ENCODE measurements at regions not wholly inside any gene's neighbourhood (a gene's known extent, or its start where the extent isn't known, plus 50 kb on each side); places are given as distances from the start of the nearest gene placed in this dataset.
A peak's percentile ranks its signal among the peaks of the same experiment; 100 is the strongest.
"Not testable (repeated sequence)": the region's sequence is repeated elsewhere in the genome, so short reads cannot be mapped to it uniquely, and the experiment has no call there.

DNA sequence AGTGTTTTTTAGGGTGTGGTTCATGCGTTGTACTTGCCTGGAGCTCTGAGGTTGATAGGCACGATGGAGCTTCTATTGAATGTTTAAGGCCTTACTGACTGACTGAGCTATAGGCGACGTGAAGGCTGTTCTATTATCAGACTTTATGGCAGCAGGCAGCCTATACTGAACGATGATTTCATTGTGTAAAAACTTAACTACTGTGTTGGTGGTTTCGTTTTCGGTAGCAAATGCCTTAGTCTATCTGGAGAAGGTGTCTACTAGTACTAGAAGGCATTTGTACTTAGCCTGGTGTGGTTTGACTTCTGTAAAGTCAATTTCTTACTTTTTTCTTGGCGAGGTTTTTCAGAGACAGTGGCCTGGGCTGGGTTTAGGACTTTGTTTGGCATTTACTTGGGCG, 194.4 kb downstream of the OTOP1 start:
- DNase-seq (ENCODE audit: low read depth in 2 of 2): not testable (repeated sequence)

DNA sequence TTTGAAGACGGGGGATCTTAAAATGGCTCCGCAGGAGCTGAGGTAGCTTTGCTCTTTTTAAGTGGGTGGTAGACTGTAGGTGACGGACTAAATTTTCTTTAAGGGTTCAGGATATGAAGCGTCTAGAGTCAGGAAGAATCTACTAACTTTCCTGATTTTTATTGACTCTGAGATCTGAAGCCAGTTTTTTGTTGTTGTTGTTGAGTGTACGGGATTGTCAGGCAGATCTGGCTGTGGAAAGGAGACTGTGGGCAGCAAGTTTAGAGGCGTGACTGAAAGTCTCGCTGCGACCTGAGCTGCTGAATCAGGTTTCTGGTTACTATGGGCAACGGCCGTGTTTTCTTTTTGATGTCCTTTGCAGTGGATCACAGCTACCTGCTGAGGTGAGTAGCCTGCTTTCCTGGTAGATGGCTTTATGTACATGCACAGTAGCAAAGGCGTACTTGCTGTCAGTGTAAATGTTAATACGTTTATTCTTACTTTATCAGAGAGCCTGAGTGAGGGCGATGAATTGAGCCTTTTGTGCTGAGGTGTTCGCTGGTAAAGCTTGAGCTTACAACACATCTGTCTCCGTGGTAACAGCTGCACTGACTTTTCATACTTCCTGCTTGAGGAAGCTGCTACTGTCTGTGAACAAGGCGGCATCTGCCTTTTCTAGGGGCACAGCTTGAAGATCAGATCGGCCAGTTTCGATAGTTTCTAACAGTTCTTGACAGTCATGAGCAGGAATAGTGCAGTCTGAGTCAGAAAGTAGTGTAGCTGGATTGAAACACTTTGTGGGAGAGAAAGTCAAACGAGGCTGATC, 193.7 kb downstream of the OTOP1 start:
- not testable (repeated sequence) for DNase-seq (ENCODE audit: low read depth in 2 of 2)

- DNase-seq (ENCODE audit: low read depth in 2 of 2): not testable (repeated sequence)
Observed at GRCh38 chr4:4037399-4038138, 189.2 kb downstream of the OTOP1 start.

DNA sequence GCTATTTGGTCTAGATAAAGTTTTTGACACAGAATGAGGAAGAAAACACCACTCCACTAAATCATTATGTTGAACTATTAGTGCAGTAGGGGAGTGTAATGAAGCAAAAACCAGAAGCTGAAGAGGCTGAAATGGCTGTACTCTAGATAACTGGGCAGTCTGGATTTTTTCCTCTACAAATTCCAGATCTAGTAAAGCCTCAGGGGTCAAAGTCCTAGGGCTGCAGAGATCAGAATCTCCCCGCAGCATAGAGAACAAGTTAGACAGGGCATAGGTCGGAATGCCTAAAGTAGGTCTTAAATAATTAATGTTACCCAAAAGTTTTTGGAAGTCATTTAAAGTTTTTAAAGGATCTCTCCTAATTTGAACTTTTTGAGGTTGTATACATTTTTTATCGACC, 180.9 kb downstream of the OTOP1 start:
- not testable (repeated sequence) for DNase-seq (ENCODE audit: low read depth in 2 of 2)

DNA sequence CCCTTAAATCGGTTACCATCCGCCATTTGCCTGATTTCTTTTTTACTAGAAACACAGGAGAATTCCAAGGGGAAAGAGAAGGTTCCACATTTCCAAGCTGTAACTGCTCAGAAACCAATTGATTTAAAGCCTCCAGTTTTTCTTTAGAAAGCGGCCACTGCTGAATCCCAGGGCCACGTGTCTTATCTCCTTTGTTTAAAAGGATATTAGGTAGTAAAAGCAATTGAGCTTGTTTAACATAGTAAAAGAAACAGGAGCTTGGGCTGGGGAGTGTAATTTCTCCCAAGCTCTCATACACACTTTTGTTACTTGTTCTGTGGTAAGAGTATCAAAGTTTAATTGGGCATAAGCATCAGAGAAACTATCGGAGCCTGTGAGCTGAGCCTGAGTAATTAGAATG, 180.0 kb downstream of the OTOP1 start:
- DNase-seq (ENCODE audit: low read depth in 2 of 2): not testable (repeated sequence)

DNA sequence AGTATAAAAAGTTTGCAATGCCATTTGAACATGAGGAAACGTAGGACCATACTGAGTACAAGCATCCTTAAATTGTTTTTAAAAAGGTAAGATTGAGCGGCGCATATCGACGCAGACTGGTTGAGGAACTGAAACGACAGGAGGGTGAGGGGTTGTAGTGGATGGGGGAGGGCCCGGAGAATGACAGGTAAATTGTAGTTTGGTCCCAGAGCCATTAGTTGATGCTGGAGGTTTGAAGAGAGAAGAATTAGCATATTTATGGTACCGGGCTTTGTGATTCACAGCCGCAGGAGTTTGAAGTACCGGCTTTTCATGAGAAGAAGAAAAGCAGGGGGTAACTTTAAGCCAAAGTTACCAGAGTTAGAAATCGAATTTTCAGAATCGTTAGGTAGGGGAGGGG, 179.5 kb downstream of the OTOP1 start:
- DNase-seq (ENCODE audit: low read depth in 2 of 2): not testable (repeated sequence)

DNA sequence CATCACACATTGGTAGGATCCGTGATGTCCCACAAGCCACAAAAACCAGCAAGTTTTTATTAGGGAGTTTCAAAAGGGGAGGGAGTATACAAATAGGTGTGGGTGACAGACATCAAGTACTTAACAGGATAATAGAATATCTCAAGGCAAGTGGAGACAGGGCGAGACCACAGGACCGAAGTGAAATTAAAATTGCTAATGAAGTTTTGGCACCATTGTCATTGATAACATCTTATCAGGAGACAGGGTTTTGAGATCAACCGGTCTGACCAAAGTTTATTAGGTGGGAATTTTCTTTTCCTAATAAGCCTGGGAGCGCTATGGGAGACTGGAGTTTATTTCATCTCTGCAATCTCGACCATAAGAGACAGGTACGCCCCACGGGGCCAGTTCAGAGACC, 178.5 kb downstream of the OTOP1 start:
- not testable (repeated sequence) for DNase-seq (ENCODE audit: low read depth in 2 of 2)

- DNase-seq (ENCODE audit: low read depth in 2 of 2): not testable (repeated sequence)
Observed at GRCh38 chr4:4050781-4051180, 175.9 kb downstream of the OTOP1 start.

DNA sequence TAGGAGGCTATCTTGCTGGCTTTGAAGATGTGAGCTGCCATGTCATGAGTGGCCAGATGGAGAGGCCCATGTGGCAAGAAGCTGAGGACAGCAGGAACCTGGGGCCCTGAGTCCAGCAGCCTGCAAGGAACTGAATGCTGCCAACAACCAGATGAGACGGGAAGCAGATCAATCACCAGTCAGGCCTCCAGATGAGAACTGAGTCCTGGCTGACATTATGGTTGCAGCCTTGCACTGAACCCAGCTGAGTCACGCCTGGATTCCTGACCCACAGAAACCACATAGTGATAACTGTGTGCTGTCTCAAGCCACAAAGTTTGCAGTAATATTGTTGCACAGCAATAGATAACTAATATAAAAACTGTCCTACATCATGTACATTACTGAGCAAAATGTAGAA, 173.8 kb downstream of the OTOP1 start:
- DNase-seq (ENCODE audit: low read depth in 2 of 2): not testable (repeated sequence)

- not testable (repeated sequence) for DNase-seq (ENCODE audit: low read depth in 2 of 2)
Observed at GRCh38 chr4:4057226-4057625, 169.5 kb downstream of the OTOP1 start.

DNA sequence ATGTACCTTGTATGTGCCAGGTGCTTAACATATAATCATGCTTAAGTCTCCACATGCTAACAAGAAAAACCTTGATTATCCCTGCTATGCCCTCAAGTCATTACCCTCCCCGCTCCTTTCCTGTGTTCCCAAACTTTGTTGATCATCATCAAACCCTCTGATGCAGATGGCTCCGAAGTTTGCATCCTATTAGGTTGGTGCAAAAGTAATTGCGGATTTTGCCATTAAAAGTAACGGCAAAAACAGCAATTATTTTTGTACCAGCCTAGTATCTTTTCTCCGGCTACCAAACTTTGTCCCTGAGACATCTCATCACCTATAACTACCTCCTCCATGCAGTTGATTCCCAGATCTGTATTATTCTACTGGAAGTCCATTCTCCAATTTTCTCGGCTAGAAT, 142.6 kb downstream of the OTOP1 start:
- not testable (repeated sequence) for DNase-seq (ENCODE audit: low read depth in 2 of 2)

- DNase-seq (ENCODE audit: low read depth in 2 of 2): not testable (repeated sequence)
Observed at GRCh38 chr4:4089716-4090419, 136.9 kb downstream of the OTOP1 start.

GRCh38 chr4:4090720-4091119, 136.0 kb downstream of the OTOP1 start:
- DNase-seq (ENCODE audit: low read depth in 2 of 2): not testable (repeated sequence)

DNA sequence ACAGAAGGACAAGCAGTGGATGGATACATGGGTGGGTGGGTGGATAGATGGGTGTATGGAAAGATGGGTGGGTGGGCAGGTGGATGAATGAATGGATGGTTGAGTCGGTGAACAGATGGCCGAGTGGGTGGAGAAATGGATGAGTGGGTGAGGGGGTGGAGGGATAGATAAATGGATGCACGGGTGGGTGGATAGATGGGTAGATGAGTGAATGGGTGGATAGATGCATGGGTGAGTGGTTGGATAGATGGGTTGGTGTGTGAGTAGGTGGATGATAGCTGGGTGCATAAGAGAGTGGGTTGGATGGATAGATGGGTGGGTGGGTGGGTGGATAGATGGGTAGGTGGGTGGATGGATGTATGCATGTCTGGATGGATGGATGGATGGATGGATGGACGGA, 134.6 kb downstream of the OTOP1 start:
- not testable (repeated sequence) for DNase-seq (ENCODE audit: low read depth in 2 of 2)

DNA sequence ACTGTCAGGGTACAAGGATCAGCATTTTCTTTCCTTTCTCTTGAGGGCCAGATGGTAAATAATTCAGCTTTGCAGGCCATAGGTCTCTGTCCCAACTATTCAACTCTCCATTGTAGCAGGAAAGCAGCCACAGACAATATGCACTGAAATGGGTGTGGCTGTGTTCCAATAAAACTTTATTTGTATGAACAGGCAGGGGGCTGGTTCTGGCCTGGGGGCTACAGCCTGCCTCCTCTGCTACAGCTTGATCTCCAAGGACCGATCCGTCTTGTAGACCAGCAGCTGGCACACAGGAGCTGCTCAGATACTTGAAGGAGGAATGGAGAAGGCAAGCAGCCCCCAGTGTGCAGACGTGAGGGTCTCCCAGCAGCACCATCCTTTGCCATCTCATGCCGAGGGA, 127.1 kb downstream of the OTOP1 start:
- DNase-seq (ENCODE audit: low read depth in 2 of 2): not testable (repeated sequence)

GRCh38 chr4:4106923-4107322, 119.8 kb downstream of the OTOP1 start:
- not testable (repeated sequence) for DNase-seq (ENCODE audit: low read depth in 2 of 2)

- DNase-seq (ENCODE audit: low read depth in 2 of 2): peak; percentile 60 to 70
Observed at GRCh38 chr4:4107411-4108107, 119.2 kb downstream of the OTOP1 start.

GRCh38 chr4:4115381-4115780, 111.3 kb downstream of the OTOP1 start:
- DNase-seq (ENCODE audit: low read depth in 2 of 2): not testable (repeated sequence)

- DNase-seq (ENCODE audit: low read depth in 2 of 2): not testable (repeated sequence)
Observed at GRCh38 chr4:4116901-4117300, 109.8 kb downstream of the OTOP1 start.

DNA sequence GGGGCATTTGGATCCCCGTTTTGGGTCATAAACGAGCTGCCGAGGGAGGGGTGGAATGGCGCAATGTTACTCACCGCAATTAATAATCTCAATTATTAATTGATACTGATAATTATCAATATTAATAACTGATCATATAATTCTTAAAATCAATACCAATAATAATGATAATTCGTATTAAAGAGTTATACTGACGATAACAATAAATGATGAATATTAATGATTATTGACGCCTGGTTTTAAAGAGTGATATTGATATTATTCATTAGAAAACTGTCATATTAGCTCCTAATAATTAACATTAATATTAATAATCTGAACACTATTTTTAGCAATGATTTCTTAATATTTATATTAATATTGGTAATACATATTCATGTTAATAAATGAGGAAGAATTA, 92.4 kb downstream of the OTOP1 start:
- not testable (repeated sequence) for DNase-seq (ENCODE audit: low read depth in 2 of 2)

DNA sequence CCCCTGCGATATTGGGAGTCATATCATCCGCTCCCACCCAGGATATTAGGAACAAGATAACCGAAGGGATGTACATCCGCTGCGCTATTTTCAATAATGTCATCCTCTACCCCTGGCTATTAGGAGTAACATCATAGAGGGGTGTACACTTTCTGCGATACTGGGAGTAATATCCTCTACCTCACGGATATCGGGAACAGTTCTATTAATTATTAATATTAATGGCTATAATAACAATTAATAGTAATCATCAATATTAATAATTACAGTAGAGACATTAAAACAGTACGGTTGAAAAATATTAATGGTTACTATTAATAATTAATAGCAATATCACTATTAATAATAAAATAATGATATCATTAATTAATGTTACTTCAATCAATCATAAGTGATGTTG, 90.1 kb downstream of the OTOP1 start:
- not testable (repeated sequence) for DNase-seq (ENCODE audit: low read depth in 2 of 2)
